ENCODE measurements at regions not wholly inside any gene's neighbourhood (a gene's known extent, or its start where the extent isn't known, plus 50 kb on each side); places are given as distances from the start of the nearest gene placed in this dataset.

DNA sequence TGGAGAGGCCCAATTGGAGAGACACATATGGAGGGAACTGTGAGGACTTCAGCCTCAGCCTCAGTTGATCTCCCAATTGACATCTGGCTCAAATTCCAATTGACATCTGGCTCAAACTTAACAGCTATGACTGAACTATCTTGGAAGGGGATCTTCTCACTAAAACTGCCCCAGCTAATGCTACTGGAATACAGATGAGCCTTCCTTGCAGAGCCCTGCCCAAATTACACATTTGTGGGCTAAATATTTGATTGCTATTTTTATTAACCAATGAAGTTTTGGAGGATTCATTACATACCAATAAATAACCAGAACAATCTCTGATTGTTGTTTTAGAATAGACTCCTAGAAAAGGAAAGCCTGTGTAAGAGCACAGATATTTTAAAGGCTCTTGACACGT lies 189.0 kb upstream of the THUMPD2 start:
- Histone ChIP-seq H3K4ac (ENCODE audit: low read depth, low read length) (no peak overlapping the region), H2AFZ (replicated peaks; ENCODE audit: low read length, poor library complexity) (no peak overlapping the region), H2BK15ac (ENCODE audit: low read depth, low read length) (no peak overlapping the region), H3K79me1 (ENCODE audit: low read depth in 1 of 2, low read length in 2 of 2) (no peaks in the 10 kb centered on the region), H3K4me3 (ENCODE audit: insufficient read depth, low read depth, low read length) (no peak overlapping the region), H4K8ac (ENCODE audit: low read depth in 2 of 2, low read length in 2 of 2) (no peak overlapping the region), H3K9me1 (ENCODE audit: insufficient read depth, low read length) (no peaks in the 10 kb centered on the region), H3K27me3 (ENCODE audit: control insufficient read depth, insufficient read depth, low read length) (no peaks in the 10 kb centered on the region), H3K23ac (ENCODE audit: low read depth, low read length) (no peak overlapping the region), H2BK20ac (ENCODE audit: low read depth, low read length) (no peak overlapping the region), H3K36me3 (ENCODE audit: control insufficient read depth, insufficient read depth, low read length) (no peaks in the 10 kb centered on the region), H3K27ac (ENCODE audit: insufficient read depth, low read length) (no peak overlapping the region), H3K4me1 (ENCODE audit: control insufficient read depth, insufficient read depth, low read length) (no peaks in the 10 kb centered on the region), H4K91ac (ENCODE audit: insufficient read depth, low read depth, low read length) (no peak overlapping the region), H3K18ac (ENCODE audit: low read depth, low read length) (no peak overlapping the region), H3K56ac (ENCODE audit: extremely low read depth, insufficient read depth, low read length) (no peak overlapping the region), H2BK5ac (ENCODE audit: low read depth, low read length, poor library complexity, severe bottlenecking) (no peak overlapping the region), H3K9me3 (ENCODE audit: control insufficient read depth, insufficient read depth, low read length) (peaks cover 4% of the 10 kb centered on the region), H4K20me1 (ENCODE audit: insufficient read depth, low read length) (no peaks in the 10 kb centered on the region), H2BK120ac (ENCODE audit: low read depth, low read length) (no peak overlapping the region), H2AK5ac (ENCODE audit: low read depth, low read length) (no peak overlapping the region), H2AK9ac (replicated peaks; ENCODE audit: low read depth, low read length, poor library complexity) (no peak overlapping the region), H3K4me2 (ENCODE audit: low read depth, low read length) (no peak overlapping the region), H4K5ac (ENCODE audit: low read depth, low read length) (no peak overlapping the region), H3K9ac (ENCODE audit: low read depth, low read length) (no peak overlapping the region), H3K14ac (replicated peaks; ENCODE audit: low read depth, low read length) (no peak overlapping the region)
- ChIA-PET CTCF (no interaction called here), POLR2A (ENCODE audit: unreplicated experiment) (no interaction called here)
- no CpG with 5 or more reads among the region's 1 CpG for WGBS, 2 experiments (ENCODE audit: extremely low coverage in 2 of 2, insufficient read length in 1 of 2)
- in situ Hi-C loops (cut with MboI; ENCODE audit: low sequenced_read_pairs): no loop called here
- ATAC-seq (ENCODE audit: low read depth): no peak
- BruUV-seq (replicated peaks): no TSS peak
- intact Hi-C loops (cut with micrococcal nuclease): no loop called here
- dilution Hi-C loops (cut with HindIII; ENCODE audit: low sequenced_read_pairs, unreplicated experiment): no loop called here
- no peak for DNase-seq
- TF ChIP-seq RAD21 (IDR thresholded peaks at IDR 0.05; ENCODE audit: low read length): no peak
- TF ChIP-seq POLR2A (IDR thresholded peaks at IDR 0.05; ENCODE audit: low read depth, low read length): no peak
- TF ChIP-seq MAFK (IDR thresholded peaks at IDR 0.05; ENCODE audit: low read depth, low read length): no peak
- no peak for TF ChIP-seq MXI1 (IDR thresholded peaks at IDR 0.05; ENCODE audit: borderline replicate concordance, low read depth, low read length)
- no peak for TF ChIP-seq MAZ (IDR thresholded peaks at IDR 0.05; ENCODE audit: borderline replicate concordance, low read depth, low read length)
- TF ChIP-seq RFX5 (IDR thresholded peaks at IDR 0.05; ENCODE audit: low read depth, low read length): no peak
- TF ChIP-seq, protein P1, sequence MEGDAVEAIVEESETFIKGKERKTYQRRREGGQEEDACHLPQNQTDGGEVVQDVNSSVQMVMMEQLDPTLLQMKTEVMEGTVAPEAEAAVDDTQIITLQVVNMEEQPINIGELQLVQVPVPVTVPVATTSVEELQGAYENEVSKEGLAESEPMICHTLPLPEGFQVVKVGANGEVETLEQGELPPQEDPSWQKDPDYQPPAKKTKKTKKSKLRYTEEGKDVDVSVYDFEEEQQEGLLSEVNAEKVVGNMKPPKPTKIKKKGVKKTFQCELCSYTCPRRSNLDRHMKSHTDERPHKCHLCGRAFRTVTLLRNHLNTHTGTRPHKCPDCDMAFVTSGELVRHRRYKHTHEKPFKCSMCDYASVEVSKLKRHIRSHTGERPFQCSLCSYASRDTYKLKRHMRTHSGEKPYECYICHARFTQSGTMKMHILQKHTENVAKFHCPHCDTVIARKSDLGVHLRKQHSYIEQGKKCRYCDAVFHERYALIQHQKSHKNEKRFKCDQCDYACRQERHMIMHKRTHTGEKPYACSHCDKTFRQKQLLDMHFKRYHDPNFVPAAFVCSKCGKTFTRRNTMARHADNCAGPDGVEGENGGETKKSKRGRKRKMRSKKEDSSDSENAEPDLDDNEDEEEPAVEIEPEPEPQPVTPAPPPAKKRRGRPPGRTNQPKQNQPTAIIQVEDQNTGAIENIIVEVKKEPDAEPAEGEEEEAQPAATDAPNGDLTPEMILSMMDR (conservative IDR thresholded peaks at IDR 0.05; ENCODE audit: low read depth, low read length): no peak
- no peak for TF ChIP-seq USF2 (IDR thresholded peaks at IDR 0.05; ENCODE audit: low read depth, low read length)
- TF ChIP-seq RCOR1 (IDR thresholded peaks at IDR 0.05; ENCODE audit: insufficient replicate concordance, low read length): no peak
- TF ChIP-seq BHLHE40 (IDR thresholded peaks at IDR 0.05; ENCODE audit: low read depth, low read length): no peak
- TF ChIP-seq NFE2L2 (IDR thresholded peaks at IDR 0.05; ENCODE audit: low read depth, low read length): no peak
- no peak for TF ChIP-seq CEBPB (IDR thresholded peaks at IDR 0.05; ENCODE audit: low read depth, low read length)
- no peak for TF ChIP-seq ELK1 (IDR thresholded peaks at IDR 0.05; ENCODE audit: borderline replicate concordance, low read depth, low read length)
- no peak for TF ChIP-seq FOS (IDR thresholded peaks at IDR 0.05; ENCODE audit: low read depth, low read length)
- no peak for TF ChIP-seq CHD1 (IDR thresholded peaks at IDR 0.05; ENCODE audit: low read depth, low read length)
- no peak for TF ChIP-seq SMC3 (IDR thresholded peaks at IDR 0.05; ENCODE audit: low read depth, low read length)
